ENCODE measurements at regions not wholly inside any gene's neighbourhood (a gene's known extent, or its start where the extent isn't known, plus 50 kb on each side); places are given as distances from the start of the nearest gene placed in this dataset.

DNA sequence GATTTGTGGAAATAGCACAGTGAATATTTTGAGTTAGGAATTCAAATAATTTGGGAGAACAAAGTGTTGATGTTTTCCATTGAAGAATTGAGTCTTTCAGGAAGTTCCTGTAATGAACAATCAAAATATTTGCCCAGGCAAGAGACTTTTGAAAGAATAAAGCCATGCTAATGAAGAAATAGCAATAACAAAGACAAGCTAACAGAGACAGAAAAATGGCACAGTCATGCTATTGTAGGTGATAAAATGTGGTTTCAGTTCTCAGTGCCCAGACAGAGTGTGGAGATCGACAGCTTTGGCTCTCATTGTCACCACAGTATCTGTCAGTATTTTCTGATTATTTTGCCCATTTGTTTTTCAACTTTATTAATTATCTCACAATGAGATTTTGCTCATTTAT is 490.8 kb upstream of the PIK3C3 start:
- H2AFZ ChIP-seq (ENCODE audit: low read length) = no peak overlapping the region
- no peak overlapping the region for H3K4me2 ChIP-seq (ENCODE audit: low read length)
- POLR2A ChIA-PET = no interaction called here
- H3K9me3 ChIP-seq (ENCODE audit: low read length) = no peaks in the 10 kb centered on the region
- no peak for DNase-seq (ENCODE audit: low spot score)
- no peak overlapping the region for H3K27ac ChIP-seq (ENCODE audit: low read depth, low read length, poor library complexity, severe bottlenecking)
- CTCF ChIA-PET (ENCODE audit: unreplicated experiment) = no interaction called here
- no peak overlapping the region for H3K4me3 ChIP-seq (ENCODE audit: low read depth, low read length, poor library complexity, severe bottlenecking)
- intact Hi-C loops (cut with micrococcal nuclease; ENCODE audit: unreplicated experiment) = no loop called here
- no peaks in the 10 kb centered on the region for H3K79me2 ChIP-seq (ENCODE audit: insufficient read depth, low read depth, low read length)
- no peaks in the 10 kb centered on the region for H4K20me1 ChIP-seq (ENCODE audit: insufficient read depth, low read length)
- BruUV-seq (replicated peaks) = no TSS peak
- TF ChIP-seq, protein P1, sequence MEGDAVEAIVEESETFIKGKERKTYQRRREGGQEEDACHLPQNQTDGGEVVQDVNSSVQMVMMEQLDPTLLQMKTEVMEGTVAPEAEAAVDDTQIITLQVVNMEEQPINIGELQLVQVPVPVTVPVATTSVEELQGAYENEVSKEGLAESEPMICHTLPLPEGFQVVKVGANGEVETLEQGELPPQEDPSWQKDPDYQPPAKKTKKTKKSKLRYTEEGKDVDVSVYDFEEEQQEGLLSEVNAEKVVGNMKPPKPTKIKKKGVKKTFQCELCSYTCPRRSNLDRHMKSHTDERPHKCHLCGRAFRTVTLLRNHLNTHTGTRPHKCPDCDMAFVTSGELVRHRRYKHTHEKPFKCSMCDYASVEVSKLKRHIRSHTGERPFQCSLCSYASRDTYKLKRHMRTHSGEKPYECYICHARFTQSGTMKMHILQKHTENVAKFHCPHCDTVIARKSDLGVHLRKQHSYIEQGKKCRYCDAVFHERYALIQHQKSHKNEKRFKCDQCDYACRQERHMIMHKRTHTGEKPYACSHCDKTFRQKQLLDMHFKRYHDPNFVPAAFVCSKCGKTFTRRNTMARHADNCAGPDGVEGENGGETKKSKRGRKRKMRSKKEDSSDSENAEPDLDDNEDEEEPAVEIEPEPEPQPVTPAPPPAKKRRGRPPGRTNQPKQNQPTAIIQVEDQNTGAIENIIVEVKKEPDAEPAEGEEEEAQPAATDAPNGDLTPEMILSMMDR (conservative IDR thresholded peaks at IDR 0.05; ENCODE audit: low read length) = no peak
- no peak for TF ChIP-seq EZH2phosphoT487 (IDR thresholded peaks at IDR 0.05; ENCODE audit: borderline replicate concordance, low read depth, low read length)
- H3K9me2 ChIP-seq (ENCODE audit: insufficient read depth, low read length) = no peaks in the 10 kb centered on the region
- no peaks in the 10 kb centered on the region for H3K4me1 ChIP-seq (ENCODE audit: insufficient read depth, low read length, poor library complexity, severe bottlenecking)
- no peaks in the 10 kb centered on the region for H3K36me3 ChIP-seq (ENCODE audit: insufficient read depth, low read length)

GRCh38 chr18:41462946-41463345 is 492.1 kb upstream of the PIK3C3 start:
- H3K9me3 ChIP-seq (ENCODE audit: low read length) = no peaks in the 10 kb centered on the region
- H2AFZ ChIP-seq (ENCODE audit: low read length) = no peak overlapping the region
- H3K4me3 ChIP-seq (ENCODE audit: low read depth, low read length, poor library complexity, severe bottlenecking) = no peak overlapping the region
- no peaks in the 10 kb centered on the region for H3K36me3 ChIP-seq (ENCODE audit: insufficient read depth, low read length)
- DNase-seq (ENCODE audit: low spot score) = no peak
- no peak for TF ChIP-seq EZH2phosphoT487 (IDR thresholded peaks at IDR 0.05; ENCODE audit: borderline replicate concordance, low read depth, low read length)
- TF ChIP-seq, protein P1 (conservative IDR thresholded peaks at IDR 0.05; ENCODE audit: low read length) = no peak
- H3K79me2 ChIP-seq (ENCODE audit: insufficient read depth, low read depth, low read length) = no peaks in the 10 kb centered on the region
- H4K20me1 ChIP-seq (ENCODE audit: insufficient read depth, low read length) = no peaks in the 10 kb centered on the region
- H3K4me1 ChIP-seq (ENCODE audit: insufficient read depth, low read length, poor library complexity, severe bottlenecking) = no peaks in the 10 kb centered on the region
- BruUV-seq (replicated peaks) = no TSS peak
- no peak overlapping the region for H3K4me2 ChIP-seq (ENCODE audit: low read length)
- intact Hi-C loops (cut with micrococcal nuclease; ENCODE audit: unreplicated experiment) = no loop called here
- ChIA-PET CTCF (ENCODE audit: unreplicated experiment) (no interaction called here), POLR2A (no interaction called here)
- H3K27ac ChIP-seq (ENCODE audit: low read depth, low read length, poor library complexity, severe bottlenecking) = no peak overlapping the region
- no peaks in the 10 kb centered on the region for H3K9me2 ChIP-seq (ENCODE audit: insufficient read depth, low read length)

GRCh38 chr18:41461114-41461513 is 493.9 kb upstream of the PIK3C3 start:
- no peaks in the 10 kb centered on the region for H3K79me2 ChIP-seq (ENCODE audit: insufficient read depth, low read depth, low read length)
- H3K27ac ChIP-seq (ENCODE audit: low read depth, low read length, poor library complexity, severe bottlenecking) = no peak overlapping the region
- no peaks in the 10 kb centered on the region for H3K4me1 ChIP-seq (ENCODE audit: insufficient read depth, low read length, poor library complexity, severe bottlenecking)
- no peaks in the 10 kb centered on the region for H3K36me3 ChIP-seq (ENCODE audit: insufficient read depth, low read length)
- H3K4me3 ChIP-seq (ENCODE audit: low read depth, low read length, poor library complexity, severe bottlenecking) = no peak overlapping the region
- ChIA-PET POLR2A (no interaction called here), CTCF (ENCODE audit: unreplicated experiment) (no interaction called here)
- no peak for DNase-seq (ENCODE audit: low spot score)
- no peaks in the 10 kb centered on the region for H3K9me2 ChIP-seq (ENCODE audit: insufficient read depth, low read length)
- TF ChIP-seq, protein P1 (conservative IDR thresholded peaks at IDR 0.05; ENCODE audit: low read length) = no peak
- TF ChIP-seq EZH2phosphoT487 (IDR thresholded peaks at IDR 0.05; ENCODE audit: borderline replicate concordance, low read depth, low read length) = no peak
- H4K20me1 ChIP-seq (ENCODE audit: insufficient read depth, low read length) = no peaks in the 10 kb centered on the region
- no peaks in the 10 kb centered on the region for H3K9me3 ChIP-seq (ENCODE audit: low read length)
- intact Hi-C loops (cut with micrococcal nuclease; ENCODE audit: unreplicated experiment) = no loop called here
- no peak overlapping the region for H2AFZ ChIP-seq (ENCODE audit: low read length)
- BruUV-seq (replicated peaks) = no TSS peak
- no peak overlapping the region for H3K4me2 ChIP-seq (ENCODE audit: low read length)
